Choroid plexus epithelial cell (primary cell): ENCODE measurements at regions not wholly inside any gene's neighbourhood (a gene's known extent, or its start where the extent isn't known, plus 50 kb on each side); places are given as distances from the start of the nearest gene placed in this dataset.

Experiments used
- DNase-seq: peaks from one replicate; pipeline ENCODE4 v3.0.0-alpha.2; 2010; ENCODE audit warnings: low read depth
- H3K4me3 ChIP-seq: 2 replicates; pipeline ENCODE4 v1.5.1; 2011; ENCODE audit warnings: low read depth, mild to moderate bottlenecking, control low read depth, low read length, moderate library complexity
- CTCF ChIP-seq: conservative IDR thresholded peaks from 2 replicates; pipeline ENCODE4 v1.5.1; 2011; ENCODE audit warnings: low read depth, mild to moderate bottlenecking, control low read depth, inconsistent platforms, low read length, moderate library complexity

GRCh38 chr16:54590836-54591235 lies 304.2 kb upstream of the IRX3 start:
- DNase-seq, result no peak
- TF ChIP-seq CTCF, result no peak
- no peak overlapping the region for H3K4me3 ChIP-seq

- TF ChIP-seq CTCF, result no peak
- DNase-seq, result no peak
- no peak overlapping the region for H3K4me3 ChIP-seq
Observed at GRCh38 chr16:54589326-54589725, 302.7 kb upstream of the IRX3 start.

GRCh38 chr16:54588026-54588425 lies 301.4 kb upstream of the IRX3 start:
- DNase-seq, result no peak
- TF ChIP-seq CTCF, result no peak
- no peak overlapping the region for H3K4me3 ChIP-seq

- no peak for DNase-seq
- H3K4me3 ChIP-seq, result no peak overlapping the region
Observed at GRCh38 chr16:54587176-54587515, 300.6 kb upstream of the IRX3 start.

GRCh38 chr16:54586474-54587175 lies 300.0 kb upstream of the IRX3 start:
- TF ChIP-seq CTCF, result no peak
- no peak for DNase-seq
- no peak overlapping the region for H3K4me3 ChIP-seq

More at GRCh38 chr16:54587176-54587515, 300.6 kb upstream of the IRX3 start:
- no peak for TF ChIP-seq CTCF

- no peak overlapping the region for H3K4me3 ChIP-seq
- no peak for TF ChIP-seq CTCF
- no peak for DNase-seq
Observed at GRCh38 chr16:54585998-54586340, 299.4 kb upstream of the IRX3 start.
